ENCODE measurements at regions not wholly inside any gene's neighbourhood (a gene's known extent, or its start where the extent isn't known, plus 50 kb on each side); places are given as distances from the start of the nearest gene placed in this dataset.

GRCh38 chr12:13340149-13340548 is 143.6 kb downstream of the EMP1 start:
- H3K18ac ChIP-seq (ENCODE audit: low read depth, low read length), result no peak overlapping the region
- no peak overlapping the region for H2AK5ac ChIP-seq (ENCODE audit: low read depth, low read length)
- TF ChIP-seq CHD1 (IDR thresholded peaks at IDR 0.05; ENCODE audit: low read depth, low read length) (no peak), BHLHE40 (IDR thresholded peaks at IDR 0.05; ENCODE audit: low read depth, low read length) (no peak), MXI1 (IDR thresholded peaks at IDR 0.05; ENCODE audit: borderline replicate concordance, low read depth, low read length) (no peak), CTCF (conservative IDR thresholded peaks at IDR 0.05; ENCODE audit: low read depth, low read length) (no peak), ELK1 (IDR thresholded peaks at IDR 0.05; ENCODE audit: borderline replicate concordance, low read depth, low read length) (no peak), RAD21 (IDR thresholded peaks at IDR 0.05; ENCODE audit: low read length) (no peak), RCOR1 (IDR thresholded peaks at IDR 0.05; ENCODE audit: insufficient replicate concordance, low read length) (no peak), MAZ (IDR thresholded peaks at IDR 0.05; ENCODE audit: borderline replicate concordance, low read depth, low read length) (no peak), FOS (IDR thresholded peaks at IDR 0.05; ENCODE audit: low read depth, low read length) (no peak)
- H3K79me1 ChIP-seq (ENCODE audit: low read depth in 1 of 2, low read length in 2 of 2), result no peaks in the 10 kb centered on the region
- H2BK120ac ChIP-seq (ENCODE audit: low read depth, low read length), result no peak overlapping the region
- no peaks in the 10 kb centered on the region for H3K27me3 ChIP-seq (ENCODE audit: control insufficient read depth, insufficient read depth, low read length)
- no peak overlapping the region for H2BK5ac ChIP-seq (ENCODE audit: low read depth, low read length, poor library complexity, severe bottlenecking)
- no peaks in the 10 kb centered on the region for H3K9me1 ChIP-seq (ENCODE audit: insufficient read depth, low read length)
- no peaks in the 10 kb centered on the region for H3K9me3 ChIP-seq (ENCODE audit: control insufficient read depth, insufficient read depth, low read length)
- no peak overlapping the region for H4K5ac ChIP-seq (ENCODE audit: low read depth, low read length)
- H3K14ac ChIP-seq (replicated peaks; ENCODE audit: low read depth, low read length), result no peak overlapping the region
- H3K4me3 ChIP-seq (ENCODE audit: insufficient read depth, low read depth, low read length), result no peak overlapping the region
- no peak overlapping the region for H3K23ac ChIP-seq (ENCODE audit: low read depth, low read length)
- no peak overlapping the region for H2BK20ac ChIP-seq (ENCODE audit: low read depth, low read length)
- no peaks in the 10 kb centered on the region for H3K4me1 ChIP-seq (ENCODE audit: control insufficient read depth, insufficient read depth, low read length)
- WGBS, 2 experiments (ENCODE audit: extremely low coverage in 2 of 2, insufficient read length in 1 of 2), result 0% methylated on average over 1 of the region's 1 CpG; no CpG with 5 or more reads in 1 of the 2 experiments
- no peak for ATAC-seq (ENCODE audit: low read depth)
- no peak overlapping the region for H3K4me2 ChIP-seq (ENCODE audit: low read depth, low read length)
- H4K20me1 ChIP-seq (ENCODE audit: insufficient read depth, low read length), result no peaks in the 10 kb centered on the region
- no peak overlapping the region for H3K9ac ChIP-seq (ENCODE audit: low read depth, low read length)
- ChIA-PET POLR2A (ENCODE audit: unreplicated experiment) (no interaction called here), CTCF (interaction anchor here (0.7 to 1.1 kb wide), 2 partner anchors 22 to 69 kb away, joined by 5 read pairs; no protein-coding TSS in a partner anchor)
- no peak overlapping the region for H3K27ac ChIP-seq (ENCODE audit: insufficient read depth, low read length)
- H2BK15ac ChIP-seq (ENCODE audit: low read depth, low read length), result no peak overlapping the region
- no peak overlapping the region for H4K91ac ChIP-seq (ENCODE audit: insufficient read depth, low read depth, low read length)
- H2AK9ac ChIP-seq (replicated peaks; ENCODE audit: low read depth, low read length, poor library complexity), result no peak overlapping the region
- no peaks in the 10 kb centered on the region for H3K36me3 ChIP-seq (ENCODE audit: control insufficient read depth, insufficient read depth, low read length)
- no peak overlapping the region for H4K8ac ChIP-seq (ENCODE audit: low read depth in 2 of 2, low read length in 2 of 2)
- no TSS peak for BruUV-seq (replicated peaks)
- DNase-seq, result no peak
- in situ Hi-C loops (cut with MboI; ENCODE audit: low sequenced_read_pairs) (no loop called here), intact Hi-C loops (cut with micrococcal nuclease) (no loop called here), dilution Hi-C loops (cut with HindIII; ENCODE audit: low sequenced_read_pairs, unreplicated experiment) (no loop called here)
- no peak overlapping the region for H3K56ac ChIP-seq (ENCODE audit: extremely low read depth, insufficient read depth, low read length)
- no peak overlapping the region for H2AFZ ChIP-seq (replicated peaks; ENCODE audit: low read length, poor library complexity)
- H3K4ac ChIP-seq (ENCODE audit: low read depth, low read length), result no peak overlapping the region

Measured in IMR-90 (cell line).